ENCODE measurements at regions not wholly inside any gene's neighbourhood (a gene's known extent, or its start where the extent isn't known, plus 50 kb on each side); places are given as distances from the start of the nearest gene placed in this dataset.

- no peak for TF ChIP-seq CTCF (IDR thresholded peaks at IDR 0.05)
- no peak for TF ChIP-seq POLR2AphosphoS5 (IDR thresholded peaks at IDR 0.05)
Observed at GRCh38 chr1:81733480-81733879, 67.3 kb upstream of the ADGRL2 start.

Measured in prostate gland (tissue), 2 donors.